Panc1 (cell line): ENCODE measurements at regions not wholly inside any gene's neighbourhood (a gene's known extent, or its start where the extent isn't known, plus 50 kb on each side); places are given as distances from the start of the nearest gene placed in this dataset.

Experiments used
- CTCF ChIP-seq: fragments of 450-650 bp; IDR thresholded peaks from 2 replicates; pipeline ENCODE4 v1.5.1; 2017; ENCODE audit warnings: mild to moderate bottlenecking
- POLR2AphosphoS5 ChIP-seq: IDR thresholded peaks from 2 replicates; pipeline ENCODE4 v1.6.1; 2012; ENCODE audit warnings: mild to moderate bottlenecking, low read depth, low read length, moderate library complexity
- SIN3A ChIP-seq: IDR thresholded peaks from 2 replicates; pipeline ENCODE4 v1.6.1; 2012; ENCODE audit warnings: low read depth, mild to moderate bottlenecking, low read length, moderate library complexity, borderline replicate concordance; ENCODE audit not compliant: insufficient read depth
- TF ChIP-seq, protein P1 (sequence below), 2 experiments: IDR thresholded peaks; 2 replicates each; pipeline ENCODE4 v1.6.1; 2011 to 2012; ENCODE audit warnings: low read depth in 2 of 2, control low read depth in 1 of 2, low read length in 1 of 2, mild to moderate bottlenecking in 1 of 2, moderate library complexity in 1 of 2; ENCODE audit not compliant: insufficient read depth in 1 of 2

- no peak for TF ChIP-seq CTCF
- TF ChIP-seq POLR2AphosphoS5: no peak
- TF ChIP-seq, protein P1, sequence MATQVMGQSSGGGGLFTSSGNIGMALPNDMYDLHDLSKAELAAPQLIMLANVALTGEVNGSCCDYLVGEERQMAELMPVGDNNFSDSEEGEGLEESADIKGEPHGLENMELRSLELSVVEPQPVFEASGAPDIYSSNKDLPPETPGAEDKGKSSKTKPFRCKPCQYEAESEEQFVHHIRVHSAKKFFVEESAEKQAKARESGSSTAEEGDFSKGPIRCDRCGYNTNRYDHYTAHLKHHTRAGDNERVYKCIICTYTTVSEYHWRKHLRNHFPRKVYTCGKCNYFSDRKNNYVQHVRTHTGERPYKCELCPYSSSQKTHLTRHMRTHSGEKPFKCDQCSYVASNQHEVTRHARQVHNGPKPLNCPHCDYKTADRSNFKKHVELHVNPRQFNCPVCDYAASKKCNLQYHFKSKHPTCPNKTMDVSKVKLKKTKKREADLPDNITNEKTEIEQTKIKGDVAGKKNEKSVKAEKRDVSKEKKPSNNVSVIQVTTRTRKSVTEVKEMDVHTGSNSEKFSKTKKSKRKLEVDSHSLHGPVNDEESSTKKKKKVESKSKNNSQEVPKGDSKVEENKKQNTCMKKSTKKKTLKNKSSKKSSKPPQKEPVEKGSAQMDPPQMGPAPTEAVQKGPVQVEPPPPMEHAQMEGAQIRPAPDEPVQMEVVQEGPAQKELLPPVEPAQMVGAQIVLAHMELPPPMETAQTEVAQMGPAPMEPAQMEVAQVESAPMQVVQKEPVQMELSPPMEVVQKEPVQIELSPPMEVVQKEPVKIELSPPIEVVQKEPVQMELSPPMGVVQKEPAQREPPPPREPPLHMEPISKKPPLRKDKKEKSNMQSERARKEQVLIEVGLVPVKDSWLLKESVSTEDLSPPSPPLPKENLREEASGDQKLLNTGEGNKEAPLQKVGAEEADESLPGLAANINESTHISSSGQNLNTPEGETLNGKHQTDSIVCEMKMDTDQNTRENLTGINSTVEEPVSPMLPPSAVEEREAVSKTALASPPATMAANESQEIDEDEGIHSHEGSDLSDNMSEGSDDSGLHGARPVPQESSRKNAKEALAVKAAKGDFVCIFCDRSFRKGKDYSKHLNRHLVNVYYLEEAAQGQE (IDR thresholded peaks at IDR 0.05; ENCODE audit: insufficient read depth in 1 of 2, low read depth in 2 of 2, low read length in 1 of 2): no peak
- no peak for TF ChIP-seq SIN3A
These were observed 85.2 kb upstream of the KCND3 start for GRCh38 chr1:112074711-112075110.
